ENCODE measurements at regions not wholly inside any gene's neighbourhood (a gene's known extent, or its start where the extent isn't known, plus 50 kb on each side); places are given as distances from the start of the nearest gene placed in this dataset.
"Not testable (repeated sequence)": the region's sequence is repeated elsewhere in the genome, so short reads cannot be mapped to it uniquely, and the experiment has no call there.

GRCh38 chr4:115501656-115502055 lies 388.2 kb upstream of the NDST4 start:
- H3K9me3 ChIP-seq (replicated peaks; ENCODE audit: low read length): no peaks in the 10 kb centered on the region
- no peak overlapping the region for H3K4me2 ChIP-seq (ENCODE audit: low read length)
- H3K9ac ChIP-seq (ENCODE audit: low read depth, low read length): no peak overlapping the region
- no peaks in the 10 kb centered on the region for H3K27me3 ChIP-seq (ENCODE audit: control insufficient read depth, insufficient read depth, low read length)
- H3K36me3 ChIP-seq (ENCODE audit: insufficient read depth, low read length): no peaks in the 10 kb centered on the region
- H3K4me3 ChIP-seq (ENCODE audit: low read length): no peak overlapping the region
- H3K4me1 ChIP-seq (ENCODE audit: control insufficient read depth, insufficient read depth, low read length): no peaks in the 10 kb centered on the region

DNA sequence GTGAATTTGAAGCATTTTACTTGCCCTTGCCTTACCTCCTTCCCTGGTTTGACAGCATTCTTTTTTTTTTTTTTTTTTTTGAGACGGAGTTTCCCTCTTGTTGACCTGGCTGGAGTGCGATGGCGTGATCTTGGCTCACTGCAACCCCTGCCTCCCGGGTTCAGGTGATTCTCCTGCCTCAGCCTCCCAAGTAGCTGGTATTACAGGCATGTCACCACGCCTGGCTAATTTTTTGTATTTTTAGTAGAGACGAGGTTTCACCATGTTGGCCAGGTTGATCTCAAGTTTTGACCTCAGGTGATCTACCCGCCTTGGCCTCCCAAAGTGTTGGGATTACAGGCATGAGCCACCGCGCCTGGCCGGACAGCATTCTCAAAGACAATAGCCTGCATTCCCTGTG lies 380.4 kb upstream of the NDST4 start:
- not testable (repeated sequence) for H3K4me1 ChIP-seq (ENCODE audit: control insufficient read depth, insufficient read depth, low read length); H3K4me2 ChIP-seq (ENCODE audit: low read length); H3K9ac ChIP-seq (ENCODE audit: low read depth, low read length); H3K27me3 ChIP-seq (ENCODE audit: control insufficient read depth, insufficient read depth, low read length); H3K4me3 ChIP-seq (ENCODE audit: low read length); H3K9me3 ChIP-seq (replicated peaks; ENCODE audit: low read length); H3K36me3 ChIP-seq (ENCODE audit: insufficient read depth, low read length)

DNA sequence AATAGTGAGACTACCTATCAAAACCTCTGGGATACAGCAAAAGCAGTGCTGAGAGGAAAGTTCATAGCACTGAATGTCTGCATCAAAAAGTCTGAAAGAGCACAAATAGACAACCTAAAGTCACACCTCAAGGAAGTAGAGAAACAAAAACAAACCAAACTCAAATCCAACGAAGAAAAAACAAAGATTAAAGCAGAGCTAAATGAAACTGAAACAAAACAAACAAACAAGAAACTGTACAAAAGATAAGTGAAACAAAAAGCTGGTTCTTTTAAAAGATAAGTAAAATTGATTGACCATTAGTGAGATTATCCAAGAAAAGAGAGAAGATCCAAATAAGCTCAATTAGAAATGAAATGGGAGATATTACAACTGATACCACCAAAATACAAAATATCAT lies 378.3 kb upstream of the NDST4 start:
- Histone ChIP-seq H3K4me2 (ENCODE audit: low read length) (no peak overlapping the region), H3K9me3 (replicated peaks; ENCODE audit: low read length) (peaks cover 3% of the 10 kb centered on the region), H3K9ac (ENCODE audit: low read depth, low read length) (no peak overlapping the region), H3K4me1 (ENCODE audit: control insufficient read depth, insufficient read depth, low read length) (no peaks in the 10 kb centered on the region), H3K4me3 (ENCODE audit: low read length) (no peak overlapping the region), H3K36me3 (ENCODE audit: insufficient read depth, low read length) (no peaks in the 10 kb centered on the region), H3K27me3 (ENCODE audit: control insufficient read depth, insufficient read depth, low read length) (no peaks in the 10 kb centered on the region)

DNA sequence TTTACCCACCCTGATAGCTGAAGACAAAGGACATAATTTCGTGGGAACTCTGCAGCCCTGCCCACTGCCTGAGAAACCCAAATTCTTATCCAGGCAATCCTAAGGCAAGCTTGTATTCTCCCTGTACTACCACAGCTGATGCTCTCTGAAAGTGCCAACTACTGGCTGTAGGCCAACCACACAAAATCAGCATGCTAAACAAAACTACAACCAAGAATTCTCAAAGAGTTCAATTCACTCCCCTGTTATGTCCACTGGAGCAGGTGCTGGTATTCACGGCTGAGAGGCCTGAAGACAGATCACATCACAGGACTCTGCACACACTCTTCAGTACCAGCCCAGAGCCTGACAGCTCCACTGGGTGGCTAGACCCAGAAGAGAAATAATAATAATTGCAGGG lies 375.9 kb upstream of the NDST4 start:
- Histone ChIP-seq H3K4me3 (ENCODE audit: low read length) (no peak overlapping the region), H3K4me2 (ENCODE audit: low read length) (no peak overlapping the region), H3K36me3 (ENCODE audit: insufficient read depth, low read length) (no peaks in the 10 kb centered on the region), H3K4me1 (ENCODE audit: control insufficient read depth, insufficient read depth, low read length) (no peaks in the 10 kb centered on the region), H3K27me3 (ENCODE audit: control insufficient read depth, insufficient read depth, low read length) (no peaks in the 10 kb centered on the region), H3K9me3 (replicated peaks; ENCODE audit: low read length) (peaks cover 3% of the 10 kb centered on the region), H3K9ac (ENCODE audit: low read depth, low read length) (no peak overlapping the region)

- no peak overlapping the region for H3K4me3 ChIP-seq (ENCODE audit: low read length)
- no peak overlapping the region for H3K9ac ChIP-seq (ENCODE audit: low read depth, low read length)
- no peaks in the 10 kb centered on the region for H3K4me1 ChIP-seq (ENCODE audit: control insufficient read depth, insufficient read depth, low read length)
- H3K9me3 ChIP-seq (replicated peaks; ENCODE audit: low read length): peaks cover 3% of the 10 kb centered on the region
- no peak overlapping the region for H3K4me2 ChIP-seq (ENCODE audit: low read length)
- no peaks in the 10 kb centered on the region for H3K36me3 ChIP-seq (ENCODE audit: insufficient read depth, low read length)
- H3K27me3 ChIP-seq (ENCODE audit: control insufficient read depth, insufficient read depth, low read length): no peaks in the 10 kb centered on the region
These were observed 372.0 kb upstream of the NDST4 start for GRCh38 chr4:115485402-115485801.

DNA sequence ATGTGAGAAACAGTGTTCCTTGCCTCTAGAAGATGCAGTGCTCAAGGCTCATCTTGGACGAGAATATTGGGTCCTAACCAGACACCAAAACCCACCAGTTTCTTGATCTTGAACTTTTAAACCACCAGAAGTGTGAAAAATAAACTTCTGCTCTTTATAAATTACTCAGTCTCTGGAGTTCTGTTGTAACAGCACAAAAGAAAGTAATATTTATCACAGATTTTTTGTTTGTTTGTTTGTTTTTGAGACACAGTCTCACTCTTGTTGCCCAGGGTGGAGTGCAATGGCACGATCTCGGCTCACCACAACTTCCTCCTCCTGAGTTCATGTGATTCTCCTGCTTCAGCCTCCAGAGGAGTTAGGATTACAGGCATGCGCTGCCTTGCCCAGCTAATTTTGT lies 371.1 kb upstream of the NDST4 start:
- Histone ChIP-seq H3K4me1 (ENCODE audit: control insufficient read depth, insufficient read depth, low read length) (no peaks in the 10 kb centered on the region), H3K4me3 (ENCODE audit: low read length) (no peak overlapping the region), H3K9me3 (replicated peaks; ENCODE audit: low read length) (peaks cover 3% of the 10 kb centered on the region), H3K9ac (ENCODE audit: low read depth, low read length) (no peak overlapping the region), H3K36me3 (ENCODE audit: insufficient read depth, low read length) (no peaks in the 10 kb centered on the region), H3K27me3 (ENCODE audit: control insufficient read depth, insufficient read depth, low read length) (no peaks in the 10 kb centered on the region), H3K4me2 (ENCODE audit: low read length) (no peak overlapping the region)

DNA sequence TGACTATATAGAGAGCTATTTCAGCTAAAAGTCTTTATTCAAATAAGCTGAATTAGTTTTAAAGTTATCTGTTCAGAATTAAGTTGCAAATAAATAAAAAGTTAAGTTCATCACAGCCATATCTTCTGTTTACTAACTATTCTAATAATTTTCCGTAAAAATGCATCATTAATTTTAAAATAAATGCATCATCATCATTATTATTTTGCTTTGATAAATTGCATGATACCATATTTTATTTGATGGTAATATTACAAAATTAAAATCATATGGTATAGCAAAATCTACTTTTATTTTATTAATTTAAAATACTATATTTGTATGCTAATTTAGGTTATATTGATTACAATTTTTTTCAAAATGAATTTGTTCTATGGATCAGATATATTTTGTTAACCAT lies 357.3 kb upstream of the NDST4 start:
- Histone ChIP-seq H3K9ac (ENCODE audit: low read depth, low read length) (no peak overlapping the region), H3K9me3 (replicated peaks; ENCODE audit: low read length) (peaks cover 4% of the 10 kb centered on the region), H3K4me1 (ENCODE audit: control insufficient read depth, insufficient read depth, low read length) (no peaks in the 10 kb centered on the region), H3K4me2 (ENCODE audit: low read length) (no peak overlapping the region), H3K4me3 (ENCODE audit: low read length) (no peak overlapping the region), H3K36me3 (ENCODE audit: insufficient read depth, low read length) (no peaks in the 10 kb centered on the region), H3K27me3 (ENCODE audit: control insufficient read depth, insufficient read depth, low read length) (no peaks in the 10 kb centered on the region)

DNA sequence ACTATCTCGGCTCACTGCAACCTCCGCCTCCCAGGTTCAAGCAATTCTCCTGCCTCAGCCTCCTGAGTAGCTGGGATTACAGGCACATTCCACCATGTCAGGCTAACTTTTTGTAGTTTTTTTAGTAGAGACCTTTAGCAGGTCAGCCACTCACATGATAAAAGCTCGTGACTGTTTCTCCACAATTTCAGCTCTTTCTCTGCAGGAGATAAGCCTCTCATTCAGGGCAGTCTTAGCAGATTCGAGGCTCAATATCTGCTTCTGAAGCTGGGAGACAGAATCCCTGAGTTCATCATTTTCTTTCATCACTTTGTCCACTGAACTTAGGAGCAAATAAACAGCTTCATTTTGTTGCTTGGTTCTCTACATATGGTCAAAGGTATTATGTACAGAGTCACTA lies 345.9 kb upstream of the NDST4 start:
- H3K4me2 ChIP-seq (ENCODE audit: low read length); H3K9me3 ChIP-seq (replicated peaks; ENCODE audit: low read length); H3K27me3 ChIP-seq (ENCODE audit: control insufficient read depth, insufficient read depth, low read length); H3K36me3 ChIP-seq (ENCODE audit: insufficient read depth, low read length); H3K4me3 ChIP-seq (ENCODE audit: low read length); H3K9ac ChIP-seq (ENCODE audit: low read depth, low read length); H3K4me1 ChIP-seq (ENCODE audit: control insufficient read depth, insufficient read depth, low read length): not testable (repeated sequence)

- Histone ChIP-seq H3K9ac (ENCODE audit: low read depth, low read length) (no peak overlapping the region), H3K4me1 (ENCODE audit: control insufficient read depth, insufficient read depth, low read length) (no peaks in the 10 kb centered on the region), H3K27me3 (ENCODE audit: control insufficient read depth, insufficient read depth, low read length) (no peaks in the 10 kb centered on the region), H3K4me2 (ENCODE audit: low read length) (no peak overlapping the region), H3K9me3 (replicated peaks; ENCODE audit: low read length) (no peaks in the 10 kb centered on the region), H3K4me3 (ENCODE audit: low read length) (no peak overlapping the region), H3K36me3 (ENCODE audit: insufficient read depth, low read length) (no peaks in the 10 kb centered on the region)
These were observed 342.8 kb upstream of the NDST4 start for GRCh38 chr4:115456231-115456630.

GRCh38 chr4:115454228-115454627 lies 340.8 kb upstream of the NDST4 start:
- no peak overlapping the region for H3K9ac ChIP-seq (ENCODE audit: low read depth, low read length)
- no peaks in the 10 kb centered on the region for H3K27me3 ChIP-seq (ENCODE audit: control insufficient read depth, insufficient read depth, low read length)
- H3K36me3 ChIP-seq (ENCODE audit: insufficient read depth, low read length): no peaks in the 10 kb centered on the region
- no peaks in the 10 kb centered on the region for H3K9me3 ChIP-seq (replicated peaks; ENCODE audit: low read length)
- no peak overlapping the region for H3K4me3 ChIP-seq (ENCODE audit: low read length)
- no peaks in the 10 kb centered on the region for H3K4me1 ChIP-seq (ENCODE audit: control insufficient read depth, insufficient read depth, low read length)
- H3K4me2 ChIP-seq (ENCODE audit: low read length): no peak overlapping the region

GRCh38 chr4:115453416-115453815 lies 340.0 kb upstream of the NDST4 start:
- H3K4me2 ChIP-seq (ENCODE audit: low read length): no peak overlapping the region
- no peaks in the 10 kb centered on the region for H3K4me1 ChIP-seq (ENCODE audit: control insufficient read depth, insufficient read depth, low read length)
- no peaks in the 10 kb centered on the region for H3K9me3 ChIP-seq (replicated peaks; ENCODE audit: low read length)
- H3K9ac ChIP-seq (ENCODE audit: low read depth, low read length): no peak overlapping the region
- H3K36me3 ChIP-seq (ENCODE audit: insufficient read depth, low read length): no peaks in the 10 kb centered on the region
- H3K27me3 ChIP-seq (ENCODE audit: control insufficient read depth, insufficient read depth, low read length): no peaks in the 10 kb centered on the region
- no peak overlapping the region for H3K4me3 ChIP-seq (ENCODE audit: low read length)

DNA sequence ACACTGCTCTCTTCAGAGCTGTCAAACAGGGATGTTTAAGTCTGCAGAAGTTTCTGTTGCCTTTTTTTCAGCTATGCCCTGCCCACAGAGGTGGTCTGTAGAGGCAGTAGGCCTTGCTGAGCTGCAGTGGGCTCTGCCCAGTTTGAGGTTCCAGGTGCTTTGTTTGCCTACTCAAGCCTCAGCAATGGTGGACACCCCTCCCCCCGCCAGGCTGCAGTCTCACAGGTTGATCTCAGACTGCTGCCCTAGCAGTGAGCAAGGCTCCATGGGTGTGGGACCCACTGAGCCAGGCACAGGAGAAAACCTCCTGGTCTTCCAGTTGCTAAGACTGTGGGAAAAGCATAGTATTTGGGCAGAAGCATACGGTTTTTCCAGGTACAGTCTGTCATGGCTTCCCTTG lies 338.8 kb upstream of the NDST4 start:
- not testable (repeated sequence) for H3K4me1 ChIP-seq (ENCODE audit: control insufficient read depth, insufficient read depth, low read length); H3K9ac ChIP-seq (ENCODE audit: low read depth, low read length); H3K36me3 ChIP-seq (ENCODE audit: insufficient read depth, low read length); H3K4me3 ChIP-seq (ENCODE audit: low read length); H3K9me3 ChIP-seq (replicated peaks; ENCODE audit: low read length); H3K4me2 ChIP-seq (ENCODE audit: low read length); H3K27me3 ChIP-seq (ENCODE audit: control insufficient read depth, insufficient read depth, low read length)

DNA sequence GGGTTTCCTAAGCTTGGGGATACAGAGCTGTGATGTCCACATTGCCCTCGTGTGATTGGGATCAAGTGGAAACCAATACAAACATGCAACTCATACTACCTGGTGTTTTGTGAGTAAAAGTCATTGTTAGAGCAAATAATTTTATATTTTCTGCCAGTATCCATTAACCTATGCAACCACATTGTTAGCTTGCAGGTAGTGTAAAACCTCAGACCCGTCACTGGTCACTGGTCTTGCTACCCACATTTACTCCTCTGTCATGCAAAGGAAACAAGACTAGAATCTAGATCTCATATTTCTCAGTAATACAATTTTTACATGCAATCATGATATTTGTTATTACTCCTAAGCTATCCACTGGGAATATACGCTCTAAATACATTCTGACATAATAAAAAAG lies 324.3 kb upstream of the NDST4 start:
- Histone ChIP-seq H3K4me2 (ENCODE audit: low read length) (no peak overlapping the region), H3K4me3 (ENCODE audit: low read length) (no peak overlapping the region), H3K4me1 (ENCODE audit: control insufficient read depth, insufficient read depth, low read length) (no peaks in the 10 kb centered on the region), H3K27me3 (ENCODE audit: control insufficient read depth, insufficient read depth, low read length) (no peaks in the 10 kb centered on the region), H3K36me3 (ENCODE audit: insufficient read depth, low read length) (no peaks in the 10 kb centered on the region), H3K9ac (ENCODE audit: low read depth, low read length) (no peak overlapping the region), H3K9me3 (replicated peaks; ENCODE audit: low read length) (peaks cover 4% of the 10 kb centered on the region)

Data from skeletal muscle satellite cell (primary cell).